ENCODE measurements at regions not wholly inside any gene's neighbourhood (a gene's known extent, or its start where the extent isn't known, plus 50 kb on each side); places are given as distances from the start of the nearest gene placed in this dataset.

DNA sequence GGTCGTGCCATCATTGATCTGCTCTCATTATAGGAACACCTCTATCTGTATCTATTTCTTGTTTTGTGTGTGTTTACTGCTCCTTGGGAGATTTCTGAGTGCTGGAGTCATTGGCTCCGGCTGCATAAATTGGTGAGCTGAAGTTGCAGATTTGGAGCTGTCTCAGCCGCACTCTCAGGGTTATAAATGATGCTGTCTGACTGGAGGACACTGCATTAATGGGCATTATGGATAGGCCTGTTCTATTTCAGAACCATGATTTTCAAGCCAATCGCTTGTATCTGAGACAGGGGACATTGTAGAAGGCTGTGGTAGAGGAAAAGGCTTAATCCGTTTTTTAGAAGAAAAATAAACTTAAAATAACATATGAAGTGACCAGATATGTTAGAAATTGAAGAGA is 126.4 kb upstream of the KIF2B start:
- peaks cover 0 to 4% of the 10 kb centered on the region in 2 experiments for H3K9me3 ChIP-seq (ENCODE audit: control insufficient read depth in 1 of 2, insufficient read depth in 1 of 2, low read length in 2 of 2)
- no peak overlapping the region for H3K4me3 ChIP-seq (ENCODE audit: low read length)
- ChIA-PET CTCF (no interaction called here), POLR2A (no interaction called here)
- intact Hi-C loops (cut with DNase I, micrococcal nuclease): no loop called here
- no peak overlapping the region for H3K4me3 Mint-ChIP-seq
- H3K4me1 ChIP-seq (ENCODE audit: insufficient read depth, low read length): no peaks in the 10 kb centered on the region
- ATAC-seq (ENCODE audit: poor library complexity) (no peak), DNase-seq (no peak)
- no peak overlapping the region for H3K27ac ChIP-seq (ENCODE audit: low read depth in 1 of 2, low read length in 2 of 2)
- peaks cover 14% of the 10 kb centered on the region for H3K9me3 Mint-ChIP-seq
- H3K27me3 ChIP-seq (ENCODE audit: control insufficient read depth in 1 of 2, insufficient read depth in 2 of 2, low read length in 2 of 2): no peaks in the 10 kb centered on the region
- no peaks in the 10 kb centered on the region for H3K27me3 Mint-ChIP-seq
- no peaks in the 10 kb centered on the region for H3K4me1 Mint-ChIP-seq (ENCODE audit: low read depth)
- H3K36me3 ChIP-seq (ENCODE audit: insufficient read depth, low read length): no peaks in the 10 kb centered on the region
- H3K27ac Mint-ChIP-seq: no peak overlapping the region
- TF ChIP-seq, protein P1, sequence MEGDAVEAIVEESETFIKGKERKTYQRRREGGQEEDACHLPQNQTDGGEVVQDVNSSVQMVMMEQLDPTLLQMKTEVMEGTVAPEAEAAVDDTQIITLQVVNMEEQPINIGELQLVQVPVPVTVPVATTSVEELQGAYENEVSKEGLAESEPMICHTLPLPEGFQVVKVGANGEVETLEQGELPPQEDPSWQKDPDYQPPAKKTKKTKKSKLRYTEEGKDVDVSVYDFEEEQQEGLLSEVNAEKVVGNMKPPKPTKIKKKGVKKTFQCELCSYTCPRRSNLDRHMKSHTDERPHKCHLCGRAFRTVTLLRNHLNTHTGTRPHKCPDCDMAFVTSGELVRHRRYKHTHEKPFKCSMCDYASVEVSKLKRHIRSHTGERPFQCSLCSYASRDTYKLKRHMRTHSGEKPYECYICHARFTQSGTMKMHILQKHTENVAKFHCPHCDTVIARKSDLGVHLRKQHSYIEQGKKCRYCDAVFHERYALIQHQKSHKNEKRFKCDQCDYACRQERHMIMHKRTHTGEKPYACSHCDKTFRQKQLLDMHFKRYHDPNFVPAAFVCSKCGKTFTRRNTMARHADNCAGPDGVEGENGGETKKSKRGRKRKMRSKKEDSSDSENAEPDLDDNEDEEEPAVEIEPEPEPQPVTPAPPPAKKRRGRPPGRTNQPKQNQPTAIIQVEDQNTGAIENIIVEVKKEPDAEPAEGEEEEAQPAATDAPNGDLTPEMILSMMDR (IDR thresholded peaks at IDR 0.05): no peak
- no peaks in the 10 kb centered on the region for H3K36me3 Mint-ChIP-seq (ENCODE audit: low read depth)

DNA sequence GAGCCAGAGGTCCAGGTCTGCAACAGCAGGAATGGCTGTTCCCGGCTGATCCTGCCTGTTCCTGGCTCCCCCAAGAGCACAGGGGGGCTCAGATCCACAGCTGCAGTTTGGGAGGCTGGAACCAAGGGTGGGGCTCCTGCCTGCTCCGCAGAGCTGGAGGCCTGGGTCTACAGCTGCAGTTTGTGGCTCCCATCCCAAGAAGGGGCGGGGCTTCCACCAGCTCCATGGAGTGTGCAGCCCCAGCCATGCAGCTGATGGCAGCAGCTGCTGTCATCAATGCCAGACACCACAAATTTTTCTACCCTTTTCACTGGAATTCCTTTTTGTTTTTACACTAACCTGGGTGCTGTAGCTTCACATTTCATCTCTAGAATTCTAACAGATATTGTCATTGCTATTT is 135.4 kb upstream of the KIF2B start:
- Mint-ChIP-seq H3K36me3 (ENCODE audit: low read depth) (no peaks in the 10 kb centered on the region), H3K27ac (no peak overlapping the region), H3K4me3 (no peak overlapping the region), H3K27me3 (no peaks in the 10 kb centered on the region), H3K9me3 (peaks cover 15% of the 10 kb centered on the region), H3K4me1 (ENCODE audit: low read depth) (no peaks in the 10 kb centered on the region)
- ATAC-seq (ENCODE audit: poor library complexity): no peak
- DNase-seq: peak in 1 of 14 experiments; percentile 6
- Histone ChIP-seq H3K4me3 (ENCODE audit: low read length) (no peak overlapping the region), H3K4me1 (ENCODE audit: insufficient read depth, low read length) (no peaks in the 10 kb centered on the region), H3K36me3 (ENCODE audit: insufficient read depth, low read length) (no peaks in the 10 kb centered on the region), H3K27me3 (ENCODE audit: control insufficient read depth in 1 of 2, insufficient read depth in 2 of 2, low read length in 2 of 2) (no peaks in the 10 kb centered on the region), H3K9me3 (ENCODE audit: control insufficient read depth in 1 of 2, insufficient read depth in 1 of 2, low read length in 2 of 2) (peaks cover 0 to 14% of the 10 kb centered on the region in 2 experiments), H3K27ac (ENCODE audit: low read depth in 1 of 2, low read length in 2 of 2) (no peak overlapping the region)
- TF ChIP-seq, protein P1 (IDR thresholded peaks at IDR 0.05): no peak
- CTCF ChIA-PET: no interaction called here
- POLR2A ChIA-PET: no interaction called here
- intact Hi-C loops (cut with DNase I, micrococcal nuclease): no loop called here

DNA sequence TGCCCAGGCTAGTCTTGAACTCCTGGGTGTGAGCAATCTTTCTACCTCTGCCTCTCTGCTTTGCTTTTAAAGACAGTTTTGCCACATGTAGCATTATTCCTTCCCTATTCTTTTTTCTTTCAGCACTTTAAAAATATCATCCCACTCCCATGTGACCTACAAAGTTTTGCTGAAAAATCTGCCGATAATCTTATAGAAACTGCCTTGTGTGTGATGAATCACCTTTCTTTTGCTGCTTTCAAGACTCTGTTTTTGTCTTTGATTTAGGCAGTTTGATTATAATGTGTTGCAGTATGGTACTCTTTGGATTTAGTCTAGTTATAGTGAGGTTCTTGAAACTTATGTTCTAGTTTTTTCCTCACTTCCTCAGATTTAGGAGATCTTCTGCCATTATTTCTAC is 142.0 kb upstream of the KIF2B start:
- POLR2A ChIA-PET: no interaction called here
- no peaks in the 10 kb centered on the region for H3K4me1 Mint-ChIP-seq (ENCODE audit: low read depth)
- no peaks in the 10 kb centered on the region for H3K27me3 Mint-ChIP-seq
- DNase-seq (no peak), ATAC-seq (ENCODE audit: poor library complexity) (no peak)
- no peak overlapping the region for H3K27ac Mint-ChIP-seq
- no peaks in the 10 kb centered on the region for H3K36me3 Mint-ChIP-seq (ENCODE audit: low read depth)
- intact Hi-C loops (cut with DNase I, micrococcal nuclease): no loop called here
- peaks cover 11% of the 10 kb centered on the region for H3K9me3 Mint-ChIP-seq
- no peak overlapping the region for H3K4me3 Mint-ChIP-seq
- no peaks in the 10 kb centered on the region for H3K27me3 ChIP-seq (ENCODE audit: control insufficient read depth in 1 of 2, insufficient read depth in 2 of 2, low read length in 2 of 2)
- H3K27ac ChIP-seq (ENCODE audit: low read depth in 1 of 2, low read length in 2 of 2): no peak overlapping the region
- H3K36me3 ChIP-seq (ENCODE audit: insufficient read depth, low read length): no peaks in the 10 kb centered on the region
- CTCF ChIA-PET: no interaction called here
- H3K9me3 ChIP-seq (ENCODE audit: control insufficient read depth in 1 of 2, insufficient read depth in 1 of 2, low read length in 2 of 2): peaks cover 0 to 5% of the 10 kb centered on the region in 2 experiments
- TF ChIP-seq, protein P1 (IDR thresholded peaks at IDR 0.05): no peak
- H3K4me1 ChIP-seq (ENCODE audit: insufficient read depth, low read length): no peaks in the 10 kb centered on the region
- no peak overlapping the region for H3K4me3 ChIP-seq (ENCODE audit: low read length)
